HEK293 (cell line): ENCODE measurements at regions not wholly inside any gene's neighbourhood (a gene's known extent, or its start where the extent isn't known, plus 50 kb on each side); places are given as distances from the start of the nearest gene placed in this dataset.

ENCODE experiments used
- CTCF ChIA-PET: fragments of 350-600 bp; formaldehyde crosslinking; extraction: SDS; loops from one replicate; lab custom pipeline; 2021; ENCODE audit warnings: antibody characterized with exemption; lab: Yijun Ruan, JAX
- POLR2A ChIA-PET: fragments of 300-600 bp; formaldehyde crosslinking; extraction: SDS; loops from one replicate; lab custom pipeline; 2020; ENCODE audit warnings: antibody characterized with exemption, inconsistent platforms; lab: Yijun Ruan, JAX
- H3K27ac ChIP-seq: fragments of 200-500 bp; sonication (Bioruptor generic); 2 replicates; pipeline ENCODE4 v1.5.1; 2014; ENCODE audit warnings: low read depth, low read length, control low read depth, inconsistent platforms; ENCODE audit errors: extremely low read depth
- H3K36me3 ChIP-seq, 2 experiments: fragments of 200-500 bp in 1 of 2; sonication (Bioruptor generic) in 1 of 2; 1 replicate in 1 of 2; 2 replicates in 1 of 2; pipeline ENCODE4 v1.5.1; 2014 to 2017; ENCODE audit warnings: inconsistent platforms in 2 of 2, low read length in 2 of 2; ENCODE audit not compliant: control insufficient read depth in 2 of 2, insufficient read depth in 1 of 2
- H3K4me1 ChIP-seq: fragments of 200-500 bp; sonication (Bioruptor generic); 2 replicates; pipeline ENCODE4 v1.5.1; 2014; ENCODE audit warnings: mild to moderate bottlenecking, low read length, inconsistent platforms; ENCODE audit not compliant: control insufficient read depth, insufficient read depth
- H3K4me3 ChIP-seq: 2 replicates; pipeline ENCODE4 v1.5.1; 2011; ENCODE audit warnings: low read depth, mild to moderate bottlenecking, control low read depth, low read length, moderate library complexity
- H3K9me3 ChIP-seq: fragments of 200-500 bp; sonication (Bioruptor generic); 2 replicates; pipeline ENCODE4 v1.5.1; 2014; ENCODE audit warnings: low read depth, low read length, inconsistent platforms; ENCODE audit not compliant: control insufficient read depth, insufficient read depth
- GLI4 ChIP-seq: fragments of 450-650 bp; formaldehyde crosslinking; IDR thresholded peaks from 2 replicates; pipeline ENCODE4 v1.5.1; 2016; ENCODE audit warnings: missing biosample characterization, missing genetic modification characterization
- MEIS1 ChIP-seq: sonication (generic); formaldehyde crosslinking; IDR thresholded peaks from 2 replicates; pipeline ENCODE4 v1.8.1; 2022; ENCODE audit warnings: missing genetic modification reagents, mild to moderate bottlenecking, borderline replicate concordance
- SALL2 ChIP-seq: fragments of 450-650 bp; formaldehyde crosslinking; IDR thresholded peaks from 2 replicates; pipeline ENCODE4 v1.5.0; 2017; ENCODE audit warnings: missing biosample characterization, mild to moderate bottlenecking, missing genetic modification characterization, borderline replicate concordance
- TRIM28 ChIP-seq: IDR thresholded peaks from 2 replicates; pipeline ENCODE4 v1.6.1; 2011; ENCODE audit warnings: low read length, control low read depth, borderline replicate concordance
- ZBTB7A ChIP-seq: fragments of 450-650 bp; formaldehyde crosslinking; IDR thresholded peaks from 2 replicates; pipeline ENCODE4 v1.5.1; 2016; ENCODE audit warnings: low read depth, missing biosample characterization, missing genetic modification characterization
- ZFP3 ChIP-seq: fragments of 450-650 bp; formaldehyde crosslinking; IDR thresholded peaks from 2 replicates; pipeline ENCODE4 v1.5.1; 2016; ENCODE audit warnings: low read depth, missing biosample characterization, missing genetic modification characterization
- ZNF133 ChIP-seq: fragments of 450-650 bp; formaldehyde crosslinking; IDR thresholded peaks from 2 replicates; pipeline ENCODE4 v1.5.1; 2016; ENCODE audit warnings: missing biosample characterization, missing genetic modification characterization
- ZNF202 ChIP-seq: fragments of 450-650 bp; formaldehyde crosslinking; IDR thresholded peaks from 2 replicates; pipeline ENCODE4 v1.5.1; 2016; ENCODE audit warnings: missing biosample characterization, missing genetic modification characterization, borderline replicate concordance
- ZNF223 ChIP-seq: fragments of 450-650 bp; formaldehyde crosslinking; IDR thresholded peaks from 2 replicates; pipeline ENCODE4 v1.5.1; 2016; ENCODE audit warnings: missing biosample characterization, missing genetic modification characterization
- ZNF311 ChIP-seq: fragments of 450-650 bp; formaldehyde crosslinking; IDR thresholded peaks from 2 replicates; pipeline ENCODE4 v1.5.1; 2017; ENCODE audit warnings: missing biosample characterization, missing genetic modification characterization, borderline replicate concordance
- ZNF354C ChIP-seq: fragments of 450-650 bp; formaldehyde crosslinking; IDR thresholded peaks from 2 replicates; pipeline ENCODE4 v1.5.1; 2016; ENCODE audit warnings: missing biosample characterization, missing genetic modification characterization, low read depth, borderline replicate concordance
- ZNF501 ChIP-seq: fragments of 450-650 bp; formaldehyde crosslinking; IDR thresholded peaks from 2 replicates; pipeline ENCODE4 v1.5.1; 2016; ENCODE audit warnings: missing biosample characterization, missing genetic modification characterization
- ZNF530 ChIP-seq: fragments of 450-650 bp; formaldehyde crosslinking; IDR thresholded peaks from 2 replicates; pipeline ENCODE4 v1.5.1; 2016; ENCODE audit warnings: low read depth, missing biosample characterization, missing genetic modification characterization
- ZNF549 ChIP-seq: fragments of 450-650 bp; IDR thresholded peaks from 2 replicates; pipeline ENCODE4 v1.5.1; 2018; ENCODE audit warnings: missing biosample characterization, missing genetic modification characterization, mild to moderate bottlenecking, inconsistent platforms, moderate library complexity
- ZNF623 ChIP-seq: fragments of 450-650 bp; formaldehyde crosslinking; IDR thresholded peaks from 2 replicates; pipeline ENCODE4 v1.5.1; 2016; ENCODE audit warnings: missing biosample characterization, missing genetic modification characterization
- ZNF624 ChIP-seq: fragments of 450-650 bp; formaldehyde crosslinking; IDR thresholded peaks from 2 replicates; pipeline ENCODE4 v1.5.1; 2017; ENCODE audit warnings: missing biosample characterization, missing genetic modification characterization
- ZNF768 ChIP-seq: fragments of 450-650 bp; formaldehyde crosslinking; IDR thresholded peaks from 2 replicates; pipeline ENCODE4 v1.5.1; 2018; ENCODE audit warnings: missing biosample characterization, mild to moderate bottlenecking, missing genetic modification characterization
- ZNF830 ChIP-seq: fragments of 450-650 bp; IDR thresholded peaks from 2 replicates; pipeline ENCODE4 v1.5.0; 2018; ENCODE audit warnings: missing biosample characterization, missing genetic modification characterization, low read depth, mild to moderate bottlenecking, moderate library complexity
- TF ChIP-seq, protein P1 (sequence below): fragments of 450-650 bp; formaldehyde crosslinking; IDR thresholded peaks from 2 replicates; pipeline ENCODE4 v1.5.1; 2016; ENCODE audit warnings: missing biosample characterization, missing genetic modification characterization
- TF ChIP-seq, protein P2 (sequence below): fragments of 450-650 bp; IDR thresholded peaks from 2 replicates; pipeline ENCODE4 v1.5.1; 2018; ENCODE audit warnings: missing biosample characterization, missing genetic modification characterization

DNA sequence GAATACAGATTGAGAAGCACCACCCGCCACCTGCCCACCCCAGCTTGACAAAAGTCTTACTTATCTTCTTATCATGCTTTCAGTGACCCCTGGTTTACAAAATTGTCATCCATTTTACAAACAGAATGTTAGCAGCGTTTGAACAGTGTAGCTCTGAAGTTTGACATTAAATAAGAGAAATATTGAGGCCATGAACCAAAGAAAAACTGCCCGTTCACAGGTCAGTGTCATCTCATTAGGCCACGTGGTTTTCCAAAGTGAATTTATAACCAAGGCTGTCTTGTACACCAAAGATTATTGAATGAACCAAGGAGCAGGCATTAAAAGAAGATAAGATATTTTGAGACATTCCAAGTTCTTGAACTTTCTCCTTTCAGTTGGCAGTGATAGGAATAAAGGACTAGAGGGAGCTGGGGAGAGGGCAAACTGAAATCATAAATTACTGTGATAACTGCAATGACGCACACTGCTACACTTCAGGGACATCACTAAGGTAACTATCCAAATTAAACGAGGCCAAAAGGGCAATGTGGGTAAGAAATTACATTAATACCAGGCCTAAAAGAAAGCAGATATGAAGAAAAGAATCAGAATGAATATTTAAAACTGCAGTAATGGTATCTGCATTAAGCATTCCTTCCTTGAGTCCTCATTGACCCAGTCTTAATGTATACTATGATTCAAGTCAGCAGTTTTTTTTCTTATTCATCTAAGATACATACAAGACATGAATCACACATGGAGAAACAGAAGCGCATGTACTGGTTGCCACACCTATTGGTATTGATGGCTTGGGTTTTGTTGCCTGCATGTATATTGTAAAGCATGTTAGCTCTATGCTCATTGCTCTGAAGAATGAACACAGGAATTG is 159.8 kb upstream of the ARG1 start:
- no peak for TF ChIP-seq ZNF354C (tag by site-specific recombination)
- Histone ChIP-seq H3K4me3 (no peak overlapping the region), H3K27ac (no peak overlapping the region), H3K4me1 (no peaks in the 10 kb centered on the region), H3K9me3 (no peaks in the 10 kb centered on the region), H3K36me3 (no peaks in the 10 kb centered on the region)
- ChIA-PET POLR2A (no interaction called here), CTCF (interaction anchor here (0.6 to 1.0 kb wide), 4 partner anchors 18 to 497 kb away, joined by 3 read pairs; no protein-coding TSS in a partner anchor)

DNA sequence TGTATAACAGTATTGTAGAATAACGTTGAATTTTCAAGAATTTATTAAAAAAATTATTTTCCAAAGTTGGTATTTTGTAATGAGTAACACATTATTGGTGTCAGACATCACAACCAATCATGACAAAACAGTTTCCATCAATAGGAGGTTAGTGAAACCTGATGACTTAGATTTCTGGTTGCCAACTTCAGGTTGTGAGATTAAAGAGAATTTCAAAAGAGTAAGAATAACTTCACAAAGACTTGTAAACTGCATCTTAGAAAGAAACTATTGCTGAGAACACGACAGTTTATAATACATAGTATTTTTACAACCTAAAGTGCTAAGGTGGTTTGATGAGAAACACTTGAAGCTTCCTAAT is 159.2 kb upstream of the ARG1 start:
- H3K4me1 ChIP-seq, result no peaks in the 10 kb centered on the region
- H3K36me3 ChIP-seq, result no peaks in the 10 kb centered on the region
- TF ChIP-seq SALL2 (tag by site-specific recombination) (no peak), MEIS1 (CRISPR knock-in tag) (no peak), ZNF768 (tag by site-specific recombination) (no peak), ZNF623 (tag by site-specific recombination) (no peak), ZNF202 (tag by site-specific recombination) (no peak), ZNF830 (tag by site-specific recombination) (no peak), ZNF549 (tag by site-specific recombination) (no peak), ZNF624 (tag by site-specific recombination) (no peak), ZNF530 (tag by site-specific recombination) (no peak), ZNF501 (no peak)
- TF ChIP-seq, protein P1, sequence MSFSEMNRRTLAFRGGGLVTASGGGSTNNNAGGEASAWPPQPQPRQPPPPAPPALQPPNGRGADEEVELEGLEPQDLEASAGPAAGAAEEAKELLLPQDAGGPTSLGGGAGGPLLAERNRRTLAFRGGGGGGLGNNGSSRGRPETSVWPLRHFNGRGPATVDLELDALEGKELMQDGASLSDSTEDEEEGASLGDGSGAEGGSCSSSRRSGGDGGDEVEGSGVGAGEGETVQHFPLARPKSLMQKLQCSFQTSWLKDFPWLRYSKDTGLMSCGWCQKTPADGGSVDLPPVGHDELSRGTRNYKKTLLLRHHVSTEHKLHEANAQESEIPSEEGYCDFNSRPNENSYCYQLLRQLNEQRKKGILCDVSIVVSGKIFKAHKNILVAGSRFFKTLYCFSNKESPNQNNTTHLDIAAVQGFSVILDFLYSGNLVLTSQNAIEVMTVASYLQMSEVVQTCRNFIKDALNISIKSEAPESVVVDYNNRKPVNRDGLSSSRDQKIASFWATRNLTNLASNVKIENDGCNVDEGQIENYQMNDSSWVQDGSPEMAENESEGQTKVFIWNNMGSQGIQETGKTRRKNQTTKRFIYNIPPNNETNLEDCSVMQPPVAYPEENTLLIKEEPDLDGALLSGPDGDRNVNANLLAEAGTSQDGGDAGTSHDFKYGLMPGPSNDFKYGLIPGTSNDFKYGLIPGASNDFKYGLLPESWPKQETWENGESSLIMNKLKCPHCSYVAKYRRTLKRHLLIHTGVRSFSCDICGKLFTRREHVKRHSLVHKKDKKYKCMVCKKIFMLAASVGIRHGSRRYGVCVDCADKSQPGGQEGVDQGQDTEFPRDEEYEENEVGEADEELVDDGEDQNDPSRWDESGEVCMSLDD (tag by site-specific recombination), result no peak
- TF ChIP-seq, protein P2, sequence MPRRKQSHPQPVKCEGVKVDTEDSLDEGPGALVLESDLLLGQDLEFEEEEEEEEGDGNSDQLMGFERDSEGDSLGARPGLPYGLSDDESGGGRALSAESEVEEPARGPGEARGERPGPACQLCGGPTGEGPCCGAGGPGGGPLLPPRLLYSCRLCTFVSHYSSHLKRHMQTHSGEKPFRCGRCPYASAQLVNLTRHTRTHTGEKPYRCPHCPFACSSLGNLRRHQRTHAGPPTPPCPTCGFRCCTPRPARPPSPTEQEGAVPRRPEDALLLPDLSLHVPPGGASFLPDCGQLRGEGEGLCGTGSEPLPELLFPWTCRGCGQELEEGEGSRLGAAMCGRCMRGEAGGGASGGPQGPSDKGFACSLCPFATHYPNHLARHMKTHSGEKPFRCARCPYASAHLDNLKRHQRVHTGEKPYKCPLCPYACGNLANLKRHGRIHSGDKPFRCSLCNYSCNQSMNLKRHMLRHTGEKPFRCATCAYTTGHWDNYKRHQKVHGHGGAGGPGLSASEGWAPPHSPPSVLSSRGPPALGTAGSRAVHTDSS (tag by site-specific recombination), result no peak
- H3K4me3 ChIP-seq, result no peak overlapping the region
- H3K9me3 ChIP-seq, result no peaks in the 10 kb centered on the region
- CTCF ChIA-PET, result interaction anchor here (0.6 to 1.0 kb wide), 4 partner anchors 18 to 496 kb away, joined by 3 read pairs; no protein-coding TSS in a partner anchor
- POLR2A ChIA-PET, result no interaction called here
- no peak overlapping the region for H3K27ac ChIP-seq

DNA sequence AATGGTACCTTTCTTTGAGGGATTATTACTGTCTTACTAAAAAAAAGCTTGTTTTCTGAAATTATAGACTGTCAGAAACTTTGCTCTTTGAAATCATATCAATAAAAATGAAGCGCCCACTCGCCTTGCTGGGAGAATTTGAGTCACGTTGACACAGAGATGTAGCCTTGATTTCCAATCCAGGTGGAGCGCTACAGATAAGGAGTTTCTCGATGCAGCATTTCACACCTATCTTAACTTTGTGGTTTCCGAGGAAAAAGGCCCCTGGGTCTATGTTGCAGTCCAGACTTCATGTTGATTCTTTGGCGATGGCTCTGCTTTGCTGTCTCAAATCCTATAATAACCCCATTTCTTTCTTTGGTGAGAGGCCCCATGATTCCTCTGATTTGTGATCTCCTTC is 158.1 kb upstream of the ARG1 start:
- Histone ChIP-seq H3K4me3 (no peak overlapping the region), H3K9me3 (no peaks in the 10 kb centered on the region), H3K27ac (no peak overlapping the region), H3K36me3 (no peaks in the 10 kb centered on the region), H3K4me1 (no peaks in the 10 kb centered on the region)
- ChIA-PET CTCF (no interaction called here), POLR2A (no interaction called here)
- TF ChIP-seq GLI4 (no peak), ZFP3 (no peak), TRIM28 (no peak), ZBTB7A (tag by site-specific recombination) (no peak), ZNF133 (tag by site-specific recombination) (no peak), ZNF223 (tag by site-specific recombination) (no peak), ZNF311 (tag by site-specific recombination) (no peak)
